T-helper 1 cell treated with Interleukin-12 subunit alpha and Interleukin-12 subunit beta and Interleukin-4 antibody, amounts not matched to agents 30 μg/mL and 1 μg/mL, for 36 hours (primary cell): ENCODE measurements at regions not wholly inside any gene's neighbourhood (a gene's known extent, or its start where the extent isn't known, plus 50 kb on each side); places are given as distances from the start of the nearest gene placed in this dataset.

ENCODE experiments used
- H3K27ac Mint-ChIP-seq: one replicate; pipeline ENCODE4 v1.8.0; 2021; ENCODE audit warnings: mild to moderate bottlenecking, mixed read lengths
- H3K27me3 Mint-ChIP-seq: one replicate; pipeline ENCODE4 v1.8.0; 2021; ENCODE audit warnings: low read depth, mixed read lengths
- H3K36me3 Mint-ChIP-seq: one replicate; pipeline ENCODE4 v1.8.0; 2021; ENCODE audit warnings: low read depth, mixed read lengths
- H3K4me1 Mint-ChIP-seq: one replicate; pipeline ENCODE4 v1.8.0; 2021; ENCODE audit warnings: low read depth, mixed read lengths
- H3K4me3 Mint-ChIP-seq: one replicate; pipeline ENCODE4 v1.8.0; 2021; ENCODE audit warnings: mild to moderate bottlenecking, moderate library complexity, mixed read lengths
- H3K9me3 Mint-ChIP-seq: one replicate; pipeline ENCODE4 v1.8.0; 2021; ENCODE audit warnings: mixed read lengths

DNA sequence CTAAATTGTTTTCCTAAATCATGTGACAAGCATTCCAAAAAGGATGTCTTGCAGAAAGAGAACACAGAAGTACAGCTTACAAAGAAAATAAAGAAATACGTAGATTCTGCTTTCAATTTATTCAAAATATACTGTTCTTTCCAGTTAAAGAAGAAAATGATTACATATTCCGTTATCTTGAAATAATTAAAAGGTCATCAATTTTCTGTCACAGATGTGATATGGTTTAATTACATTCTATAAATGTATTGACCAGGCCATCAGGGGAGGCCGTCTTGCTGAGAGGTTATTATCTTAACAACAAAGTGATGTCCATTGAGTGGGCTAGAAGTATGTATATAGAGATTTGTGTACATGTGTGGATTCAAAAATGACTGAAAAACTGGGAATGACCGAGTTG lies 432.9 kb downstream of the SETD4 start:
- H3K27me3 Mint-ChIP-seq: peaks cover 3% of the 10 kb centered on the region

DNA sequence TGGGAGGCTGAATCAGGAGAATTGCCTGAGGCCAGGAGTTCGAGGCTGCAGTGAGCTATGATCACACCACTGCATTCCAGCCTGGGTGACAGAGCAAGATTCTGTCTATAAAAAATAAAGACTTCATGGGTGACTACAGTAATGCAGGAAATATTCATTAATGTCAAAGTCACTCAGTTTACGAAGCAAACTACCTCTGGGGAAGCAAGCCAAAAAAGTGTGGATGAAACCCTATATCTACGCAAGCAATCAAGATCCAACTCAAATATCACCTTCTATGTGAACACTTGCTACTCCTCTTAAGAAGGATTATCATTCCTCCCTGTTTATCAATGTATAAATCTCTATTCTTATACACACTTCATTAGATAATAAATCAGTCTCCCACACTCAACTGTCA lies 434.8 kb downstream of the SETD4 start:
- peaks cover 3% of the 10 kb centered on the region for H3K27me3 Mint-ChIP-seq
- no peaks in the 10 kb centered on the region for H3K36me3 Mint-ChIP-seq
- H3K27ac Mint-ChIP-seq: no peak overlapping the region
- H3K4me3 Mint-ChIP-seq: no peak overlapping the region
- no peaks in the 10 kb centered on the region for H3K9me3 Mint-ChIP-seq
- no peaks in the 10 kb centered on the region for H3K4me1 Mint-ChIP-seq

More for the DNA sequence above, 432.9 kb downstream of the SETD4 start:
- Mint-ChIP-seq H3K27ac (no peak overlapping the region), H3K4me3 (no peak overlapping the region), H3K4me1 (no peaks in the 10 kb centered on the region), H3K9me3 (no peaks in the 10 kb centered on the region), H3K36me3 (no peaks in the 10 kb centered on the region)

DNA sequence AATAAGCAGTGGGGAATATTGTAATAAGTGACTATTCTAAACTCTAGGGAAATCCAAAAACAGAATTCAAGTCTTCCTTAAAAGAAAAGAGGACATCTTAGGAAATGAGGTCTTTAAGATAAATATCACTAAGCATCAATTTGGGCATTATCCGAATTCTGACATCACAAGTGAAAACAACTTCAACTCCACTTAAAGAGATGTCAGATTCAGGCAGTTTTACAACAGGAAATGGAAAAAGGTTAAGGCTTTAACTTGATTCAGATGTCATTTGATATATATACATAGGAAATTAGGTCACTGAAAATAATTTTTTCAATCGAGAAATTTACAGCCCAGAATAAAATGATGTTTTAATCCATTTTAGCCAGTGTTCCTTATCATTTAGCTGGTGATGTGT lies 435.4 kb downstream of the SETD4 start:
- no peaks in the 10 kb centered on the region for H3K36me3 Mint-ChIP-seq
- no peaks in the 10 kb centered on the region for H3K4me1 Mint-ChIP-seq
- H3K9me3 Mint-ChIP-seq: no peaks in the 10 kb centered on the region
- no peak overlapping the region for H3K4me3 Mint-ChIP-seq
- H3K27me3 Mint-ChIP-seq: peaks cover 3% of the 10 kb centered on the region
- no peak overlapping the region for H3K27ac Mint-ChIP-seq

DNA sequence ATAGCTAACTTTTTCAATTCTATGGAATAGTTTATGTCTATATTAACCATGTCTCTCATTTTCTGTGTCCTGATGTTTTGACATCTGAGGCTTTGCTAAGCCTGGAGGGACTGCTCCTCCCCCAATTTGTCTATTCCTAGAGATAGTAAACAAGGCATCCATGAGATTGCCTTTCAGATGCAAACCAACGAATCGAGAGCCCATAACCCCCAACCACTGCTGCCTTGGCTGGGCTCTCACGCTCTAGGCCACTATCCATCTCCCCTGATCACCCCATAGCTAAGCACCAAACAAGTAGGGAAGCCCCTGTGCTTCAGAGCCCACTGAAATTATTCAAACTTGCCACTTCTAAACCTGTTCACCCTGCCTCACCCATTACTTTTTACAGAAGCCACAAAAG lies 437.7 kb downstream of the SETD4 start:
- no peaks in the 10 kb centered on the region for H3K27me3 Mint-ChIP-seq
- H3K4me1 Mint-ChIP-seq: peaks cover 2% of the 10 kb centered on the region
- H3K4me3 Mint-ChIP-seq: no peak overlapping the region

DNA sequence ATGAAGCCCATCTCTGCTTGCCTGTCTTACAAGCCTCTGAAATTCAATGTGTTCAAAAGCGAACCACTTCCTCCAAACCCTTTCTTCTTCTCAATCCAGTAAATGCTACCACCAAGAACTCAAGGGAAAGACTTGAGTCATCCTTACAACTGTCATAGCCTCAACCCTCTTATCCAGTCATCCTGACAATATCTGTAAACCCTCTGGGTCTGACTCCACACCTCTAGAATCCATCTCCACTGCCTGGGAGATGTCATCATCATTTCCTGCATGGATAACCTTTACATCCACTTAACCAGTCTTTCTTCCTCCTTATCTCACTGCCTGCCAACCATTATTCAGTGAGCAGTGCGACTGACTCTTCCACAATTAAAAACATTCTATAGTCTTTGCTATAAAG lies 441.1 kb downstream of the SETD4 start:
- Mint-ChIP-seq H3K27ac (no peak overlapping the region), H3K4me3 (no peak overlapping the region), H3K9me3 (no peaks in the 10 kb centered on the region), H3K4me1 (peaks cover 2% of the 10 kb centered on the region), H3K27me3 (no peaks in the 10 kb centered on the region), H3K36me3 (no peaks in the 10 kb centered on the region)

More for the DNA sequence above, 437.7 kb downstream of the SETD4 start:
- Mint-ChIP-seq H3K9me3 (no peaks in the 10 kb centered on the region), H3K36me3 (no peaks in the 10 kb centered on the region), H3K27ac (no peak overlapping the region)

DNA sequence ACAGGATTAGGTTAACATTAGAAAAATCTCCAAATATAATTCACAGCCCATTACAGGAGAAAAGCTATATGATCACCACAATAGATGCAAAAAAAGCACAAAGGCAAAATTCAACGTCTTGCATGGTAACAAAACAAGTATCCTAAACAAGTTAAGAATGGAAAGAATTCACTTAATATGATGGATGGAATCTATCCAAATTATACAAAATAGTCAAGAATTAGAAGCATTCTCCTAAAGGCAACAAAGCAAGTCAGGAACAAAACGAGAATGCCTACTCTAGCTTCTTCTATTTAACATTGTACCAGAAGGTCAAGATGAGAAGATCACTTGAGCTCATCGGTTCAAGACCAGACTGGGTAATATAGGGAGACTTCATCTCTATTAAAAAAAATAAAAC lies 442.8 kb downstream of the SETD4 start:
- H3K36me3 Mint-ChIP-seq: no peaks in the 10 kb centered on the region
- H3K9me3 Mint-ChIP-seq: no peaks in the 10 kb centered on the region
- H3K27me3 Mint-ChIP-seq: no peaks in the 10 kb centered on the region
- no peak overlapping the region for H3K4me3 Mint-ChIP-seq
- peaks cover 2% of the 10 kb centered on the region for H3K4me1 Mint-ChIP-seq
- H3K27ac Mint-ChIP-seq: no peak overlapping the region

DNA sequence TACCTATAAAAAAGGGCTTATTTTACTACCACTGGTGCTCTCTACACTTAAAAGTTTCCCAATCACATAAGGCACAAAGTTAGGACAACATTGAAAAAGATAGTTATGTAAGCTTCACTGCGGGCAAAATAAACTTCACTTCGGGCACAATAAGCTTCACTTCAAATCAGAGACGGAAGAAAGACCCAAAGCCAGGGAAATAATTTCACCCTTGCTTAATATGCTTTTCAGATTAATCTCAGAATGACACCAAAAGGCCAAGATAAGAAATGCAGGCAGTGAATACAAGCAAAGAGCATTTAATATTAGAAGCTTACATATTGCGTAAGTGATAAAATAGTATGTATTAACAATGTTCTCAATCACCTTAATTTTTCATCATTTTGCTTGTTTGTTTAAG lies 444.2 kb downstream of the SETD4 start:
- H3K27me3 Mint-ChIP-seq: no peaks in the 10 kb centered on the region
- H3K9me3 Mint-ChIP-seq: no peaks in the 10 kb centered on the region
- H3K4me3 Mint-ChIP-seq: no peak overlapping the region
- peaks cover 2% of the 10 kb centered on the region for H3K4me1 Mint-ChIP-seq
- H3K36me3 Mint-ChIP-seq: no peaks in the 10 kb centered on the region
- no peak overlapping the region for H3K27ac Mint-ChIP-seq

DNA sequence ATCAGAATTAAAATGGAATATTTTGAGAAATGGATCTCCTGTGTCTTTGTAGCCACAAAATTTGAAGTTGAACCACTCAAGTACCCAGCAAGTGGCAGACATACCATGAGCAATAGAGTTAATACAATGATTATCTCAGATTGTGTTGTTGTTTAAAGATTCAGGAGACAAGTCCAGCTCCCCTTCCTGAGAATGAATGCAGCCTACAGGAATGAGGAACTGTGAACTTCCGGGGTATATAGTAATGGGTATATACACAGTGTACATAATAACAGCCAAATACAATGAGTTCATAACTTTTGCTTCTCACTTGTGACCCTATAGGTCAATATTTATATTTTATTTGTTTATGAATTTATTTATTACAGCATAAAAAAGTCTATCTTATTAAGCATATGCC lies 445.0 kb downstream of the SETD4 start:
- H3K4me1 Mint-ChIP-seq: peaks cover 2% of the 10 kb centered on the region
- H3K27ac Mint-ChIP-seq: no peak overlapping the region
- H3K36me3 Mint-ChIP-seq: no peaks in the 10 kb centered on the region
- H3K27me3 Mint-ChIP-seq: peaks cover 1% of the 10 kb centered on the region
- H3K9me3 Mint-ChIP-seq: no peaks in the 10 kb centered on the region
- H3K4me3 Mint-ChIP-seq: no peak overlapping the region

DNA sequence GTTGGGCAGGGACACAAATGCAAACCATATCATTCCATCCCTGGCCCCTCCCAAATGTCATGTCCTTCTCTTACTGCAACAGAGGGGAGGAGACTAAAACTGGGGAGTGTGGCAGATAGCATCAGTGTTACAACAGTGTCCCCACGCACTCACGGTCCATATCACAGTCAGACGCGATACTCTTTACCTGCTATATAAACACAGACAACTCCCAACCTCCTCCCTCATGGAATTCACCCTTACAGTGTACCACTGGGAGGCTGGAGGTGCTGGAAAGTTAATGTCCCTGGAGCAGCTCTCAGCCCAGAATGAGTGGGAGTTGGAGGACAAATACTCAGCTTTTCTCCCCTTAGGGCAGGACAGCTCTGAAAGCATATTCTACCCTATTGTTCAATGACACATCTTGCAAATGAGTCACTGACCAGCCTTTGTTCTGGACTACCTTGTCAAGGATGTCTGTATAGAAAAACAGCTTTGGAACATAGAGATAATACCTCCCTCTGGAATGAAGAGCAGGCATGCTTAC lies 445.9 kb downstream of the SETD4 start:
- Mint-ChIP-seq H3K4me1 (peaks cover 2% of the 10 kb centered on the region), H3K27ac (no peak overlapping the region), H3K9me3 (no peaks in the 10 kb centered on the region), H3K4me3 (no peak overlapping the region), H3K27me3 (peaks cover 5% of the 10 kb centered on the region), H3K36me3 (no peaks in the 10 kb centered on the region)

DNA sequence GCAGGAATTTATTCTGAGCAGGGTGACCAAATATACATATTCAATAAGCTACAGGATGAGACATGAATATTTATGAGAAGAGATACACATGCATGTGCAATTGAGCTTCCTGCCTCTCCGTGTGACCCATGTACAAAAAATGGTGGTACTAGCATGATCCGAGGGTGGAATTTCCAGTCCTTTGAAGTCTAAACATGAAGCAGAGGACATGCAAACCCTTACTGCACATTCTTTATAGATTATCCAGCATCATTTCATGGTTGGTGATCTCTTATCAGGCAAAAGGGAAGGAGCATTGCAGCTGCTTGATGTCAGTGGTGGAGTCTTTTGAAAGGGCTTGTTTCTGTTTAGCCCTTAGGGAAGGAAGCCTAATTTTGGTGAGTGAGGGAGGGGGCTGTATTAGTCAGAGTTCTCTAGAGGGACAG lies 448.6 kb downstream of the SETD4 start:
- Mint-ChIP-seq H3K4me3 (no peak overlapping the region), H3K9me3 (peaks cover 3% of the 10 kb centered on the region), H3K27me3 (peaks cover 5% of the 10 kb centered on the region), H3K4me1 (no peaks in the 10 kb centered on the region), H3K36me3 (no peaks in the 10 kb centered on the region), H3K27ac (no peak overlapping the region)

DNA sequence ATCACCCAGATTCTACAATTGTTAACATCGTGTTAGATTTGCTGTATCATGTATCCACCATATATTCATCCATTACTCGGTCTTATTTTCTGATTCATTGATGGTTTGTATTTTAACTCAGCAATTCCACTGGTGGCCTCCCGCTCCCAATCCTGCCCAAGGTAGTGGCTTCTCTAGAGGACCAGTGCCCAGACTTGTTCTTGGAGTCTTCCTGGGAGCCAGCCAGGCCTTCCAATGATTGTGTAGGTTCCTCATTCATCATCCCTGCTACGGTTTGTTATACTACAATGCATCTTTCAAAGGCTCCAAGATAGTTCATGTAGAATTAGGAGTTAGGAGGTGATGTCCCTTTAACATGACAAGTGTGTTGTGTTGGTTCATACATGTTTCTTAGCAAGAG lies 451.1 kb downstream of the SETD4 start:
- peaks cover 3% of the 10 kb centered on the region for H3K9me3 Mint-ChIP-seq
- no peak overlapping the region for H3K27ac Mint-ChIP-seq
- no peaks in the 10 kb centered on the region for H3K4me1 Mint-ChIP-seq
- H3K27me3 Mint-ChIP-seq: peaks cover 5% of the 10 kb centered on the region
- H3K36me3 Mint-ChIP-seq: no peaks in the 10 kb centered on the region
- no peak overlapping the region for H3K4me3 Mint-ChIP-seq

DNA sequence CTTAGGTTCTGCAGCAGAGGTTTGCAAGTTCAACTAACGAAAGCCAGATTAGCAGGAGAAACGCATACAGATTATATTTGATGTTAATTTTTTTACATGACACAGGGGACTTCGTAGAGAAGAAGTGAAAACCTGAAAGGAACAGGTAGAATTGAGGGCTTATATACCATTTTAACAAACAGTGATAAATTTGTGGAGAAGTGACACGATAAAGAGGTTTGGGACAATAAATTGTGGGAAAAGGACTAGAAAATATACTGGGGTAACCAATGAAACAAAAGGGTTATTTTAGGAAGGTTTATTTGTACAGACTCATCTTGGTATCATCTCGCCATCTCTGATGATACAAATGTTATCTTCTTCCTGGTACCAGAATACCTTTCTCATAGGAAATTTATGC lies 452.9 kb downstream of the SETD4 start:
- H3K9me3 Mint-ChIP-seq: peaks cover 3% of the 10 kb centered on the region
- H3K4me3 Mint-ChIP-seq: no peak overlapping the region
- no peaks in the 10 kb centered on the region for H3K4me1 Mint-ChIP-seq
- peaks cover 5% of the 10 kb centered on the region for H3K27me3 Mint-ChIP-seq
- no peaks in the 10 kb centered on the region for H3K36me3 Mint-ChIP-seq
- no peak overlapping the region for H3K27ac Mint-ChIP-seq

DNA sequence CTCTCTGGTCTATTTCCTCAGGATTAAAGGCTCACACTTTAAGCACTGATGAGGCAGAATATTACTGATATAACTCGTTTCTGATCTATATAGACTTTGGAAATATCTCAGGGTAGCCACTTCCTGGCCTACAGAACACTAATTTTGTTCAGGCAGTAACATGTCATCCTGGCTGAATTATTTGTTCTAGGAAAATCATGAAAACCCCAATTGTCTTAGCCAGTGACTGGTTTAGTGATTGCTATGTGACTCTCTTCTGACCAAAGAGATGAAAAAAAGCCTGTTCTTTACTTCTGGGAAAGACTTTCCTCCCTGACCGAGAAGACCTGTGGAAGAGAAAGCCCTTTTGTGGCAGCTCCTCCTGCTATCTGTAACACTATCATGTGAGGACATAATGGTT lies 453.7 kb downstream of the SETD4 start:
- Mint-ChIP-seq H3K27me3 (peaks cover 5% of the 10 kb centered on the region), H3K27ac (no peak overlapping the region), H3K4me1 (no peaks in the 10 kb centered on the region), H3K36me3 (no peaks in the 10 kb centered on the region), H3K4me3 (no peak overlapping the region), H3K9me3 (peaks cover 3% of the 10 kb centered on the region)

DNA sequence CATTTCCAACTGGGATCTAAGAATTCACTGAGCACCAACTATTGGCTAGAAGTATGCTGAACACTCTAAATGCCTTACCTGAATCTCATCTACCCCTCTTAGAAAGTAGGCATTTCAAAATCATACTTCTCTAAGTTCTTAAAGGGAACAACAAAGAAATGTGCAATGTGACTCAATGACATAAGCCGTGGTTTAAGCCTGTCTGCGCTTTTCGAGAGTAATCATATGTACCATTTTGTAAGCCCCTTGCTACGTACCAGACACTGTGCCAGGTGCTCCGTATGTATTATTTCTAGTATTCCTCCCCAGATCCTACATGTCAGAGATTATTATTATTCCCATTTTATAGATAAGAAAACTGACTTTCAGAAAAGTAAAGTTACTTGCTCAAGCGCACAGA lies 454.2 kb downstream of the SETD4 start:
- H3K4me3 Mint-ChIP-seq: no peak overlapping the region
- peaks cover 3% of the 10 kb centered on the region for H3K9me3 Mint-ChIP-seq
- H3K27ac Mint-ChIP-seq: no peak overlapping the region
- H3K36me3 Mint-ChIP-seq: no peaks in the 10 kb centered on the region
- H3K4me1 Mint-ChIP-seq: no peaks in the 10 kb centered on the region
- peaks cover 5% of the 10 kb centered on the region for H3K27me3 Mint-ChIP-seq

DNA sequence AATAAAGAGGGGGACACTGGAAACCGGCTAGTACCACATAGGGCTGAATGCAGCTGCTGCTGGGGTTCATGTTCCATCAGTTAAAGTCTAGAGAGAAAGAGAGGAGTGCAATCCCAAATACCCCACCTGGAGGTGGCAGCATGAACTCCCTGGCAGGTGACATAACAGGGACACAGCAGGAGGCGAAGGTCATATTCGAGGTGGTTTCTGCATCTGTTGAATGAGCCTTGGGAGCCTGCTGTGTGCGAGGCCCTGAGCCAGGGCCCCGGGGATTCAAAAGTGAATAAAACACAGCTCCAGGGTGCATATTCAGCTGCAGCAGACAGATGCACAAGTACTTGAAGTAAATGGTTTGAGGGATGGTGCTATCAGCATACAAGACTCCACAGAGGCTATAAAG lies 456.8 kb downstream of the SETD4 start:
- H3K4me3 Mint-ChIP-seq: no peak overlapping the region
- peaks cover 3% of the 10 kb centered on the region for H3K9me3 Mint-ChIP-seq
- no peaks in the 10 kb centered on the region for H3K36me3 Mint-ChIP-seq
- H3K27ac Mint-ChIP-seq: no peak overlapping the region
- H3K4me1 Mint-ChIP-seq: no peaks in the 10 kb centered on the region
- H3K27me3 Mint-ChIP-seq: no peaks in the 10 kb centered on the region

DNA sequence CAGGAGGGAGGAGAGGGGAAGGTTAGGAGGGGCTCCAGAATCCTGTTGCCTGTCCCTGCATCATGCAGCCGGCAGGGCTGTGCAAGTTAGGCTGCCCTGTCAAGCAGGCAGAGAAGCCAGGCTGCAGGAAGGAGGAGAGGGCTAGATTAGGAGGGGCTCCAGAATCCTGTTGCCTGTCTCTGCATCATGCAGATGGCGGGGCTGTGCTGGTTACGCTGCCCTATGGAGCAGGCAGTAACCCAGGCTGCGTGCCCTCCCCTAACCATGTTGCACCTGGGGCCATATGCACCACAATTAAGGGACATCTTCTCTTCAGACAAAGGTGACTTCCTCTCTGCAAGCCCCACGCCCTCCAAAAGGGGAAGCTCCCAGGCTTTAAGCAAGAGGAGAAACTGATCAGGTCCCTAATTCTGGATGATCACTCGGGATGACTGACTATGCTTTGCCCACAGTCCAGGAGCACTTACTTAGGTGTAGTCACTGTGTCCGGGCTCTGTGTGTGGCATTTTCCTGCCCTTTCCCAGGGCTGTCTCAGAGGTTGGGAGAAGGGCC lies 457.4 kb downstream of the SETD4 start:
- Mint-ChIP-seq H3K4me3 (no peak overlapping the region), H3K36me3 (no peaks in the 10 kb centered on the region), H3K27me3 (no peaks in the 10 kb centered on the region), H3K27ac (no peak overlapping the region), H3K9me3 (peaks cover 3% of the 10 kb centered on the region), H3K4me1 (no peaks in the 10 kb centered on the region)
